ENCODE measurements at regions not wholly inside any gene's neighbourhood (a gene's known extent, or its start where the extent isn't known, plus 50 kb on each side); places are given as distances from the start of the nearest gene placed in this dataset.

GRCh38 chr3:161879470-161879869 lies 382.9 kb downstream of the OTOL1 start (continued):
- TF ChIP-seq KHSRP (IDR thresholded peaks at IDR 0.05) = no peak
- TF ChIP-seq ZNF561 (CRISPR knock-in tag; conservative IDR thresholded peaks at IDR 0.05) = no peak
- TF ChIP-seq PYGO2 (tag; IDR thresholded peaks at IDR 0.05) = no peak
- no peak for TF ChIP-seq GTF2B (IDR thresholded peaks at IDR 0.05; ENCODE audit: extremely low read depth, insufficient read length)
- TF ChIP-seq KAT2B (IDR thresholded peaks at IDR 0.05; ENCODE audit: low read depth, low read length) = no peak
- TF ChIP-seq PTRF (tag; IDR thresholded peaks at IDR 0.05) = no peak
- TF ChIP-seq BRD9 (IDR thresholded peaks at IDR 0.05; ENCODE audit: low read depth, partially characterized antibody) = no peak

- ChIA-PET CTCF (ENCODE audit: low intra/inter-chr PET ratio) (no interaction called here), POLR2A (no interaction called here)
- H3K36me3 ChIP-seq (ENCODE audit: control insufficient read depth, insufficient read depth, low read length) = no peaks in the 10 kb centered on the region
- no peaks in the 10 kb centered on the region for H3K79me2 ChIP-seq (ENCODE audit: control insufficient read depth, insufficient read depth, low read length)
- 0% methylated on average over 5 of the region's 5 CpGs for WGBS (ENCODE audit: insufficient coverage, low coverage, missing lambda C conversion rate)
- H3K4me1 ChIP-seq (replicated peaks in 1 of 2; ENCODE audit: control insufficient read depth in 2 of 2, insufficient read depth in 2 of 2, low read length in 2 of 2) = no peaks in the 10 kb centered on the region
- no peak overlapping the region for H3K9ac ChIP-seq (ENCODE audit: insufficient read depth in 1 of 2, low read depth in 2 of 2, low read length in 2 of 2)
- in situ Hi-C loops (cut with MboI) = no loop called here
- ATAC-seq (no peak), DNase-seq (ENCODE audit: extremely low read depth in 1 of 4, low spot score in 3 of 4) (no peak), FAIRE-seq (no peak)
- no peak overlapping the region for H3K4me3 ChIP-seq
- no peak overlapping the region for H3K27ac ChIP-seq (ENCODE audit: extremely low read depth, low read depth, low read length)
- no peak overlapping the region for H2AFZ ChIP-seq (ENCODE audit: low read depth, low read length)
- no peaks in the 10 kb centered on the region for H3K9me3 ChIP-seq (replicated peaks; ENCODE audit: control insufficient read depth, insufficient read depth, low read depth, low read length)
- BruUV-seq (replicated peaks) = no TSS peak
- H4K20me1 ChIP-seq (replicated peaks; ENCODE audit: control insufficient read depth, insufficient read depth, low read length) = no peaks in the 10 kb centered on the region
- no peaks in the 10 kb centered on the region for H3K9me1 ChIP-seq (ENCODE audit: control insufficient read depth, insufficient read depth, low read length)
- no peak overlapping the region for H3K4me2 ChIP-seq (ENCODE audit: insufficient read depth, low read length)
- TF ChIP-seq, protein P1, sequence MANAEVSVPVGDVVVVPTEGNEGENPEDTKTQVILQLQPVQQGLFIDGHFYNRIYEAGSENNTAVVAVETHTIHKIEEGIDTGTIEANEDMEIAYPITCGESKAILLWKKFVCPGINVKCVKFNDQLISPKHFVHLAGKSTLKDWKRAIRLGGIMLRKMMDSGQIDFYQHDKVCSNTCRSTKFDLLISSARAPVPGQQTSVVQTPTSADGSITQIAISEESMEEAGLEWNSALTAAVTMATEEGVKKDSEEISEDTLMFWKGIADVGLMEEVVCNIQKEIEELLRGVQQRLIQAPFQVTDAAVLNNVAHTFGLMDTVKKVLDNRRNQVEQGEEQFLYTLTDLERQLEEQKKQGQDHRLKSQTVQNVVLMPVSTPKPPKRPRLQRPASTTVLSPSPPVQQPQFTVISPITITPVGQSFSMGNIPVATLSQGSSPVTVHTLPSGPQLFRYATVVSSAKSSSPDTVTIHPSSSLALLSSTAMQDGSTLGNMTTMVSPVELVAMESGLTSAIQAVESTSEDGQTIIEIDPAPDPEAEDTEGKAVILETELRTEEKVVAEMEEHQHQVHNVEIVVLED (CRISPR knock-in tag; IDR thresholded peaks at IDR 0.05) = no peak
- TF ChIP-seq ZFPM2 (CRISPR knock-in tag; IDR thresholded peaks at IDR 0.05) (no peak), ZFP36 (IDR thresholded peaks at IDR 0.05; ENCODE audit: low read depth, low read length, partially characterized antibody) (peak; percentile 70), ZNF133 (CRISPR knock-in tag; IDR thresholded peaks at IDR 0.05) (no peak), ZNF282 (CRISPR knock-in tag; IDR thresholded peaks at IDR 0.05) (no peak)
- intact Hi-C loops (cut with micrococcal nuclease) = no loop called here
- H3K27me3 ChIP-seq (ENCODE audit: control insufficient read depth in 2 of 2, insufficient read depth in 2 of 2, low read length in 2 of 2) = no peaks in the 10 kb centered on the region
These were observed 388.2 kb downstream of the OTOL1 start for GRCh38 chr3:161884830-161885229.
